GM12892 (cell line): ENCODE measurements at regions not wholly inside any gene's neighbourhood (a gene's known extent, or its start where the extent isn't known, plus 50 kb on each side); places are given as distances from the start of the nearest gene placed in this dataset.

Experiments used
- POLR2A ChIP-seq: IDR thresholded peaks from 2 replicates; pipeline ENCODE4 v1.6.1; 2011; ENCODE audit warnings: low read depth, low read length, control low read depth
- POLR2AphosphoS5 ChIP-seq: IDR thresholded peaks from 2 replicates; pipeline ENCODE4 v1.6.1; 2011; ENCODE audit warnings: low read depth, low read length, control low read depth
- TAF1 ChIP-seq: IDR thresholded peaks from 2 replicates; pipeline ENCODE4 v1.6.1; 2011; ENCODE audit warnings: low read depth, mild to moderate bottlenecking, control low read depth, low read length, borderline replicate concordance

GRCh38 chr2:107025869-107026380 is 140.0 kb upstream of the ST6GAL2 start:
- TF ChIP-seq POLR2AphosphoS5, result no peak
- no peak for TF ChIP-seq POLR2A
- TF ChIP-seq TAF1, result no peak
